Globus pallidus (tissue), 1 donor: ENCODE measurements at regions not wholly inside any gene's neighbourhood (a gene's known extent, or its start where the extent isn't known, plus 50 kb on each side); places are given as distances from the start of the nearest gene placed in this dataset.

Source experiments
- DNase-seq: peaks from one replicate; pipeline ENCODE4 v3.0.0-alpha.2; 2015; ENCODE audit warnings: low spot score

DNA sequence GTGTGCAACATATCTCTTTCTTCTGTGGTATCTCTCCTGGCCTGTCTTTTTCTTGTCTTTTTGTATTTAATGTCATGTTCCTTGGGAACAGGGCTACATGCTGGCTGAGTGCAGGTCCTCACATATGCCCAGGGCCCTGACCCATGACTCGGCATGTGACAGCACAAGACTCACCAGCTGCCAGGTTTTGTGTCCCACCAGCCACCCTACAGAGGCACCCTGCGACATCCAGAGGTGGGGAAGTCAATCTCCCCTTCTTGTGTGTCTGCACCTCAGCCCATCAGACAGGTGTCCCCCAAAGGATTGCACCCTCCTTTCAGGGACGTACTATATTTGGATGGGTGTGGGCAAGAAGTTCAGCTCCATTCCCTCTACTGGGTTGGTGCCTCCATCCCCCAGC, 576.3 kb downstream of the RNF144B start:
- DNase-seq = no peak

GRCh38 chr6:18973251-18973650, 586.1 kb downstream of the RNF144B start:
- DNase-seq = peak; percentile 7

GRCh38 chr6:18976091-18976490, 588.9 kb downstream of the RNF144B start:
- DNase-seq = no peak

DNA sequence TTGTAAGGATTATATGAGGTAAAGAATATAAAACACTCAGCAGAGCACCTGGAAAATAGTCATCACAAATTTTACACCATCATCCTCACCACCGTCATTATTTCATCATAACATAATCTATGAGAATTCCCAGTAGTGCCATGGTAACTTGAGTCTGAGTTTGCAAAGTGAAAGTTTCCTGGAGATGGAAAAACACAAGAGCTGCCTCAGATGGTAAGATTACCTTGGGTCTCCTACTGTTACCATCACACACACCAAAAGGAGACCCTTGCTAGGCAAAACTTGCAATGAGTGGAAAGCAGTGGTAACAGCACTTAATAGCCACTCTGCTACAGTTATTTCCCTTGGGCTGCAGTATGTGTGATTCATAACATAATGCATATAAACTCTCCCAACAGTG, 589.8 kb downstream of the RNF144B start:
- DNase-seq = no peak

- no peak for DNase-seq
These were observed 591.4 kb downstream of the RNF144B start for GRCh38 chr6:18978337-18979128.

DNA sequence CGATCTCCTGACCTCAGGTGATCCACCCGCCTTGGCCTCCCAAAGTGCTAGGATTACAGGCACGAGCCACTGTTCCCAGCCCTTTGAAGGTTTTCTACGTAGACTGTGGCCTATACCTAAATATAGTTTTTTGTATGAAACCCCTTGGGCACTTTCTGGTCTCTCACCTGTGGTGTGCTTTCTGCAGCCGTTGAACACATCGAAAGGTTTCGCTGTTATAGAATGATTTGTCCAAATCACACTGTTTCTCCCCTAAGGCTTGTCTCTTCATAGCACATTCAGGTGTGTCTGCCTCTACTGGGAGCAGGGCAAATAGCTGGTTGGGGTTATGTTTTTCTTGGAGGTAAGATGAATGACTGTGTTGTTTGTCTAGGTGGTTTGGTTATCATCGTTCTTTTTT, 597.9 kb downstream of the RNF144B start:
- no peak for DNase-seq

GRCh38 chr6:18985996-18986395, 598.8 kb downstream of the RNF144B start:
- no peak for DNase-seq

- no peak for DNase-seq
These were observed 601.5 kb downstream of the RNF144B start for GRCh38 chr6:18988636-18989035.

DNA sequence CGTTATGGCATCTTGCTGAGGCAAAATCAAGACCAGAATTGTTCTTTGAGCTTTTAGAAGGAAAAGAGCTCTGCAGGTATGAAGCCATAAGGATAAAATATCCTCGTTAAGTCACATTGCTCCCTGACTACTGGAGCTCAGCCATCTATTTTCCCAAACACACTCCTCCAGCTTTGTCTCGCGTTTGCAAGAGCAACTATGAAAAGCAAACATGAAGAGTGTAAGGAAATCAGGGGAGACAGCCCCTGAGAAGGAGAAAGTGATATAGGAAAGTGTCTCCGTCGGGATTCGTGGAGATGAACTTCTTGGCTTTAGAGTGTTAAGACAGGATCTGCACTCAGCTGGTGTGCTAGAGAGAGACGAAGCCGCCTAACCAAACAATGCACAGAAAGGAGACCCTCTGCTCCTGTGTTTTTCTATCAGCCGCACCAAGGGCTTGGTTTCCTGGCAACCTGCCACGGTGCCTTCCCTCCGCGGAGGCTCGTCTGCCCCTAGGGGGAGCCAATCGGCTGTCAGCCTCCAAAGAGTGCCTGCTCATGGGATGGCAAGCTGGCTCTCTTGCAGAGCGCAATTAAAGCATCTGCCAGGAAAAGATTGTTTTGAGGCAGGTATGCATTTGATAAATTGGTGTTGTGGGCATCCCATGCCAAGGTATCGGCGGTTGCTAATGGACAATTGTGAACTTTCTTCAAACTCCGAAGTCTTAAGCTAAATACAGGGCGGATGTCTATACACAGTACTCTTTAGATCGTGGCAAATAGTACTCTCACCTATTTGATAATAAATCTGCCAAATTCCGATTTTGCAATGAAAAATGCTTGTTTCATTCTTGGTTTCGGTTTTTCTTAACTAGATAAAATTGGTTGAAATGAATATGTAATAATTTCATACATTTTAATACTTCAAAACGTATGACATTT, 603.2 kb downstream of the RNF144B start:
- peak; percentile 65 for DNase-seq

DNA sequence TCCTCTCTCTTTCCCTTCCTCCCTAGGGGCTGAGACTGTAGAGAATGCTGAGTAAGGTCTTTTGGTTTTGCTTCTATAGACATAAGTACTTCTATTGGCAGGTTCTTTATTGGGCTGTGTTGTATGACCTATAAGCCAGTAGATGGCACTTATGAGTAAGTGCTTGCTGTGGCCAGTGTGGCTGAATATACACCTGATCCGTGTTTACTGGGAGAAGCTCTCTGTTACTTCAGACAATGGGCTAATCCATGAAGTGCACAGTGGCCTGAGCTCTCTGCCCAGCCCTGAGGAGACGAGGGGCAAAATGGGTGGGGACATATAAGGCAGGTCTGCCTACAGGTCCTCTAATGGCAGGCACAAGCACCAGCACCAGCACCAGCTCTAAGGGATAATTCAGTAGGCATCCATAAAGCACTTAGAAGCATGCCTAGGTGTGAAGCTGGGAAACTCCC, 610.3 kb downstream of the RNF144B start:
- DNase-seq = no peak

DNA sequence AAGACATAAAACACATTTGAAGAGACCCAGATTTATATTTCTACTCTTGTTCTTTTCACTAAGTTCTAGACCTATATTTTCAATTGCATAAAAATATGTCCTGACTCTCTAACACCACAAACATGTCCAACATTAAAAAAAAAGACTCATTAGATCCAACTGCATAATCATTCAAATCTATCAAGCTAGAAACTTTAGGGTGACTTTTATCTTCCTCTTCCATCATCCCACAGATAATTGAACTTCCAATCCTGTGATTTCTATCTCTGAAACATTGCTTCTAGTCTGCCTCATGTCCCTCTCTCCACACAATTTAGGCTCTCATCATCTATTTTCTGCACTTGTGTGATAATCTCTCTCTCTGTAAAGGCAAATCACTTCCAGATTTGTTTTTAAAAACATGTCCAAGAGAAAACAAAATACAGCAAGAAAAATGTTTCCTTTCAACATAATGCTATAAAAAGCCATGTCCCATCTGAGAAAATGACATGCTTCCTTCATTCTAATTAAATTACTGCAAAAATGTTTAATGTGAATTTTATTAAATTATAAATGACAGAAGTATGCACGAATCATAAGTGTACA, 615.9 kb downstream of the RNF144B start:
- no peak for DNase-seq

- no peak for DNase-seq
These were observed 617.0 kb downstream of the RNF144B start for GRCh38 chr6:19004176-19004575.

DNA sequence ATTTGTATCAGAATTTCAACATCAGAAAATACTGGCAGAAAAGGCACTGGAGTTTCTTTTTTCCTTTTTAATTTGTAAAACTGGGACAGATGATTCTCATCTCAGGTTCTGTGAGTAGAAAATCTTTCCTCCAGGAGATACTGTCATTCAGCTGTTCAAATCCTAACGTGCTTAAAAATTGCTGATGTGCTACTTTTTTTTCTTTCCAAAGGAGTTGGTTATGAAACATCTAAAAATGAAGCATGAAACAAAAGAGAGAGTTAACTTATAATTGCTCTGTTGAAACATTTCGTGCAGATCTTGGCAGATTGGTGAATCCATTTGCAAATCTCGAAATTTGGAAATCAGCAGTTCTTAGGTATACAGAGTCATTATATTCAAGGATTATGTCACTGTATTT, 622.6 kb downstream of the RNF144B start:
- no peak for DNase-seq

- DNase-seq = no peak
These were observed 626.0 kb downstream of the RNF144B start for GRCh38 chr6:19013026-19013705.

- DNase-seq = no peak
These were observed 637.6 kb downstream of the RNF144B start for GRCh38 chr6:19024737-19025136.

DNA sequence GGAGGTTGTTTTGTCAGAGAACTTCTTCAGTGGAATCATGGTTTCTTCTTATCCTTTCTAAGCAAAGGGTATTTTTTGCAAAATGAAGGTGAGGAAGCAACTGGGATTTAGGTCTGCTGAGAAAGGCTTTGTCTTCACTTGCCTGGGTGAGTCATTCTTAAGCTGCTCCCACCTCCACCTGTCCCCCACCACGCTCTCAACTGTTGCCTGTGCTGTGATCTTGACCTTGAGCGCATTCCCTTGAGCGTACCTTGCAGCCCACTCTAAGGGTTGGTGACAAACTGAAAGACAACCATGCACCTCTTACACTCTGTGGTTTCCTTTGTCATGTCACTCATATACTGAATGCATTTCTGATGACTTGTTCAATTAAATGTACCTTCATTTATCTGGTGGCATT, 641.1 kb downstream of the RNF144B start:
- DNase-seq = no peak

- DNase-seq = peak; percentile 54
These were observed 645.6 kb downstream of the RNF144B start for GRCh38 chr6:19032591-19033295.

DNA sequence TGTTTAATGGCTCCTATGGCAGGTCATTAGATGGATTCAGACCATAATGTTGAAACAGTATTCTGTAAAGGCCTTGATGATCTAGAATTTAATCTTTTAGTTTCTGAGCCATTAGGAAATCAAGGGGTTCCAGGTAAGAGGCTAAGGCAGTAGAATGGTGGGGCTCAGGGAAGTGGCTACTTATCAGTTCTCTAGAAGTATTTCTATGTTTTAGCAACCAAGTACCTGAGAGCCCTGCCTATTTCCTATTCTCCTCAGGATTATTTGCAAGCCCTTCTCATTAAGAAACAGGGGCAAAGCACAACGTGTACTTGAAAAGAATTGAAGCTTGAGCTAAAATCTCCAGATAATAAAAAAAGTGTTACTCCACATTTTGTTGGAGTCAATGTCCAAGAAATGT, 646.5 kb downstream of the RNF144B start:
- no peak for DNase-seq

GRCh38 chr6:19034986-19035385, 647.8 kb downstream of the RNF144B start:
- no peak for DNase-seq

GRCh38 chr6:19035461-19036195, 648.5 kb downstream of the RNF144B start:
- DNase-seq = peak; percentile 85

- DNase-seq = no peak
These were observed 649.0 kb downstream of the RNF144B start for GRCh38 chr6:19036196-19036555.
